CD4-positive, alpha-beta T cell (primary cell): ENCODE measurements at regions not wholly inside any gene's neighbourhood (a gene's known extent, or its start where the extent isn't known, plus 50 kb on each side); places are given as distances from the start of the nearest gene placed in this dataset.

ENCODE experiments used
- ATAC-seq: fragments of 200-7000 bp; cut with Tn5 transposase; one replicate; pipeline ENCODE4 v1.10.0; 2022; ENCODE audit warnings: mild to moderate bottlenecking; ENCODE audit not compliant: poor library complexity
- CTCF ChIA-PET: fragments of 350-600 bp; sonication (Branson Sonifier 250); formaldehyde crosslinking; loops from one replicate; lab custom pipeline; 2021; ENCODE audit warnings: antibody characterized with exemption, inconsistent platforms; lab: Charles Lee
- POLR2A ChIA-PET: fragments of 350-600 bp; sonication (Branson Sonifier 250); formaldehyde crosslinking; loops from one replicate; lab custom pipeline; 2021; ENCODE audit warnings: antibody characterized with exemption, inconsistent platforms; lab: Charles Lee
- DNase-seq, 14 experiments: peaks; one replicate each; pipeline ENCODE4 v3.0.0-alpha.2; 2013 to 2020; ENCODE audit warnings: mixed read lengths in 2 of 14
- H3K27ac ChIP-seq, 2 donors: one replicate each; pipeline versions ENCODE4 v1.5.1 to v1.7.0; 2013; ENCODE audit warnings: low read length in 2 of 2, low read depth in 1 of 2, mild to moderate bottlenecking in 1 of 2
- H3K27me3 ChIP-seq, 2 experiments: 1 replicate in 1 of 2; 2 replicates in 1 of 2; pipeline versions ENCODE4 v1.6.1 to v1.7.0; 2013; ENCODE audit warnings: low read length in 2 of 2, control low read depth in 1 of 2, mild to moderate bottlenecking in 1 of 2, moderate library complexity in 1 of 2; ENCODE audit not compliant: insufficient read depth in 2 of 2, control insufficient read depth in 1 of 2
- H3K36me3 ChIP-seq: one replicate; pipeline ENCODE4 v1.6.1; 2013; ENCODE audit warnings: low read length, control low read depth; ENCODE audit not compliant: insufficient read depth
- H3K4me1 ChIP-seq: one replicate; pipeline ENCODE4 v1.6.1; 2013; ENCODE audit warnings: low read length, control low read depth; ENCODE audit not compliant: insufficient read depth
- H3K4me3 ChIP-seq: one replicate; pipeline ENCODE4 v1.5.1; 2013; ENCODE audit warnings: mild to moderate bottlenecking, low read length, moderate library complexity
- H3K9me3 ChIP-seq, 2 experiments: 1 replicate in 1 of 2; 2 replicates in 1 of 2; pipeline versions ENCODE4 v1.6.1 to v1.7.0; 2013; ENCODE audit warnings: low read length in 2 of 2, mild to moderate bottlenecking in 2 of 2, control low read depth in 1 of 2, moderate library complexity in 1 of 2; ENCODE audit not compliant: control insufficient read depth in 1 of 2, insufficient read depth in 1 of 2
- H3K27ac Mint-ChIP-seq: one replicate; pipeline ENCODE4 v1.8.0; 2020; ENCODE audit warnings: mixed read lengths
- H3K27me3 Mint-ChIP-seq: one replicate; pipeline ENCODE4 v1.8.0; 2021; ENCODE audit warnings: mixed read lengths
- H3K36me3 Mint-ChIP-seq: one replicate; pipeline ENCODE4 v1.8.0; 2021; ENCODE audit warnings: low read depth, mixed read lengths
- H3K4me1 Mint-ChIP-seq: one replicate; pipeline ENCODE4 v1.8.0; 2021; ENCODE audit warnings: low read depth, mixed read lengths
- H3K4me3 Mint-ChIP-seq: one replicate; pipeline ENCODE4 v1.8.0; 2020; ENCODE audit warnings: mild to moderate bottlenecking, mixed read lengths
- H3K9me3 Mint-ChIP-seq: one replicate; pipeline ENCODE4 v1.8.0; 2020; ENCODE audit warnings: mixed read lengths
- intact Hi-C, 2 experiments: fragments of 100-400 bp; cut with DNase I in 1 of 2; cut with micrococcal nuclease in 1 of 2; formaldehyde crosslinking; loops; one replicate each; pipeline versions ENCODE4 v1.15.1 to v1.9.0; 2023 to 2025; cut with DNase I, micrococcal nuclease
- TF ChIP-seq, protein P1 (sequence below): fragments of 200-600 bp; IDR thresholded peaks from one replicate; pipeline ENCODE4 v1.8.0; 2022; ENCODE audit warnings: antibody characterized with exemption, mild to moderate bottlenecking

DNA sequence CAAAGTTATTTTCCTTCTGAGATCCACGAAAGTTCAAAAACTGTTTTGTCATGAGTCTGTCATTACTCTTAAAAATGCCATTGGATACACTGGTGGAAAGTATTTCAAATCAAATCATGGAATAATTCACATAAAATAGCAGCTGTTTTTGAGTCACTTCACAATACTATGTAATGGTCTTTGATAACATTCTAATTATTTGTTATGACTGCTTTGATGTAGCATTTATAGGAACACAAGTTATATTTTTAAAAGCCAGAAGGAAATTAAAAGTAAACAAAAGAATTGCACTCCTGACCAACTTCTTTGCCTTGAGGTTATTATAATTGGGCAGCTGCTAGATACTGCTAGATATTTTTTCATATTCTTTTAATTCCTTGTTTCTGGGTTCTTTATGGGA lies 473.2 kb downstream of the CCER1 start:
- intact Hi-C loops = no loop called here
- ATAC-seq = no peak
- Mint-ChIP-seq H3K4me3 (no peak overlapping the region), H3K4me1 (no peaks in the 10 kb centered on the region), H3K36me3 (no peaks in the 10 kb centered on the region), H3K9me3 (no peaks in the 10 kb centered on the region), H3K27me3 (no peaks in the 10 kb centered on the region), H3K27ac (no peak overlapping the region)
- TF ChIP-seq, protein P1, sequence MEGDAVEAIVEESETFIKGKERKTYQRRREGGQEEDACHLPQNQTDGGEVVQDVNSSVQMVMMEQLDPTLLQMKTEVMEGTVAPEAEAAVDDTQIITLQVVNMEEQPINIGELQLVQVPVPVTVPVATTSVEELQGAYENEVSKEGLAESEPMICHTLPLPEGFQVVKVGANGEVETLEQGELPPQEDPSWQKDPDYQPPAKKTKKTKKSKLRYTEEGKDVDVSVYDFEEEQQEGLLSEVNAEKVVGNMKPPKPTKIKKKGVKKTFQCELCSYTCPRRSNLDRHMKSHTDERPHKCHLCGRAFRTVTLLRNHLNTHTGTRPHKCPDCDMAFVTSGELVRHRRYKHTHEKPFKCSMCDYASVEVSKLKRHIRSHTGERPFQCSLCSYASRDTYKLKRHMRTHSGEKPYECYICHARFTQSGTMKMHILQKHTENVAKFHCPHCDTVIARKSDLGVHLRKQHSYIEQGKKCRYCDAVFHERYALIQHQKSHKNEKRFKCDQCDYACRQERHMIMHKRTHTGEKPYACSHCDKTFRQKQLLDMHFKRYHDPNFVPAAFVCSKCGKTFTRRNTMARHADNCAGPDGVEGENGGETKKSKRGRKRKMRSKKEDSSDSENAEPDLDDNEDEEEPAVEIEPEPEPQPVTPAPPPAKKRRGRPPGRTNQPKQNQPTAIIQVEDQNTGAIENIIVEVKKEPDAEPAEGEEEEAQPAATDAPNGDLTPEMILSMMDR = no peak
- no peak for DNase-seq
- Histone ChIP-seq H3K27me3 (no peaks in the 10 kb centered on the region), H3K4me3 (no peak overlapping the region), H3K27ac (no peak overlapping the region), H3K36me3 (no peaks in the 10 kb centered on the region), H3K4me1 (no peaks in the 10 kb centered on the region), H3K9me3 (no peaks in the 10 kb centered on the region)
- ChIA-PET CTCF (no interaction called here), POLR2A (no interaction called here)

DNA sequence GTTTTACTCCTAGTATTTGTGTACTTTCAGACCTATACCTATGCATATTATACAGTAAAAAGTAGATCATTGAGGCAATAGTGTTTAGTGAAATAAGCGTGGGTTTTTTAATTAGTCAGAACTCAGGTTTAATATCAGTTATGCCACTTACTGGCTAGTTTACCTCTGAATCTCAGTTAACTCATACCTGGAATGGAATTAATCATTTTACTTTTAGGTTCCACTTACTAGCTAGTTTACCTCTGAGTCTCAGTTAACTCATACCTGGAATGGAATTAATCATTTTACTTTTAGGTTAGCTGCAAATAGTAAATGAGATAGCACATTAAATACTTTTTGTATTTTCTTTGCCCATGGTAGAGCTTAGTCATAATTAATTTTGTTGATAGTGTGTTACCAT lies 475.7 kb downstream of the CCER1 start:
- H3K4me1 Mint-ChIP-seq = no peaks in the 10 kb centered on the region
- no peak for DNase-seq
- H3K27ac Mint-ChIP-seq = no peak overlapping the region
- H3K9me3 Mint-ChIP-seq = no peaks in the 10 kb centered on the region
- Histone ChIP-seq H3K36me3 (no peaks in the 10 kb centered on the region), H3K27ac (no peak overlapping the region), H3K9me3 (no peaks in the 10 kb centered on the region), H3K4me3 (no peak overlapping the region), H3K4me1 (no peaks in the 10 kb centered on the region), H3K27me3 (no peaks in the 10 kb centered on the region)
- ChIA-PET POLR2A (no interaction called here), CTCF (no interaction called here)
- H3K36me3 Mint-ChIP-seq = no peaks in the 10 kb centered on the region
- no peaks in the 10 kb centered on the region for H3K27me3 Mint-ChIP-seq
- intact Hi-C loops = no loop called here
- ATAC-seq = no peak
- no peak overlapping the region for H3K4me3 Mint-ChIP-seq
- TF ChIP-seq, protein P1 = no peak

DNA sequence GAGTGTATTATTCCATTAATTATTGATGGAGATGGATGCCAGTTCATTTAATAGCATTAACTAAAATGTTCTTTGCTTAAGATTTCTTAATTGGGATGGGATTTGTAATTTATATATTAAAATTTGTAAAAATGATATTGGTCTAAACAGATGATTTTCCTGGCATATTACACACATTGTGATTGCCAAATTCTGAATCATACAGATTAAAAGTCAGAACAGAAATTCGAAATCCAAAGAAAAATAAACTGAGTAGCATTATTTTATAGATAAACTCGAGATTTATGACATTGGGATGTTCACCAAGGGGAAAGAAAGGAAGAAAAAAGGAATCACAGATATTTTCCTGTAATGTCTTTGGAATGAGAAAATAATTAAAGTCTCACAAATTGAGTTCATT lies 481.1 kb downstream of the CCER1 start:
- POLR2A ChIA-PET = no interaction called here
- Histone ChIP-seq H3K9me3 (no peaks in the 10 kb centered on the region), H3K27me3 (no peaks in the 10 kb centered on the region), H3K36me3 (no peaks in the 10 kb centered on the region), H3K4me3 (no peak overlapping the region), H3K27ac (no peak overlapping the region), H3K4me1 (no peaks in the 10 kb centered on the region)
- CTCF ChIA-PET = no interaction called here
- H3K36me3 Mint-ChIP-seq = no peaks in the 10 kb centered on the region
- no peak overlapping the region for H3K27ac Mint-ChIP-seq
- no peak for ATAC-seq
- H3K27me3 Mint-ChIP-seq = no peaks in the 10 kb centered on the region
- intact Hi-C loops = no loop called here
- H3K4me3 Mint-ChIP-seq = no peak overlapping the region
- H3K4me1 Mint-ChIP-seq = no peaks in the 10 kb centered on the region
- TF ChIP-seq, protein P1 = no peak
- DNase-seq = no peak
- H3K9me3 Mint-ChIP-seq = no peaks in the 10 kb centered on the region
